ENCODE measurements at regions not wholly inside any gene's neighbourhood (a gene's known extent, or its start where the extent isn't known, plus 50 kb on each side); places are given as distances from the start of the nearest gene placed in this dataset.

- no peaks in the 10 kb centered on the region; the same call in 1 of the 2 replicates for H3K4me1 ChIP-seq (ENCODE audit: control insufficient read depth, insufficient read depth, low read length)
- no peaks in the 10 kb centered on the region for H3K79me2 ChIP-seq (ENCODE audit: control insufficient read depth, insufficient read depth, low read length)
- no peak overlapping the region for H3K4me2 ChIP-seq (ENCODE audit: control insufficient read depth, insufficient read depth)
- CTCF ChIA-PET: no interaction called here
- no TSS peak for BruUV-seq (replicated peaks)
- H3K9me3 ChIP-seq (replicated peaks; ENCODE audit: control insufficient read depth, insufficient read depth, low read length): peaks cover 2% of the 10 kb centered on the region; the same call in 1 of the 3 replicates
- ATAC-seq (no peak), FAIRE-seq (no peak), DNase-seq (ENCODE audit: low read depth, low spot score) (no peak)
- TF ChIP-seq MTA2 (IDR thresholded peaks at IDR 0.05; ENCODE audit: low read depth): no peak
- TF ChIP-seq, protein P1, sequence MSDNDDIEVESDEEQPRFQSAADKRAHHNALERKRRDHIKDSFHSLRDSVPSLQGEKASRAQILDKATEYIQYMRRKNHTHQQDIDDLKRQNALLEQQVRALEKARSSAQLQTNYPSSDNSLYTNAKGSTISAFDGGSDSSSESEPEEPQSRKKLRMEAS (IDR thresholded peaks at IDR 0.05; ENCODE audit: low read depth, low read length): no peak
- TF ChIP-seq, protein P2, sequence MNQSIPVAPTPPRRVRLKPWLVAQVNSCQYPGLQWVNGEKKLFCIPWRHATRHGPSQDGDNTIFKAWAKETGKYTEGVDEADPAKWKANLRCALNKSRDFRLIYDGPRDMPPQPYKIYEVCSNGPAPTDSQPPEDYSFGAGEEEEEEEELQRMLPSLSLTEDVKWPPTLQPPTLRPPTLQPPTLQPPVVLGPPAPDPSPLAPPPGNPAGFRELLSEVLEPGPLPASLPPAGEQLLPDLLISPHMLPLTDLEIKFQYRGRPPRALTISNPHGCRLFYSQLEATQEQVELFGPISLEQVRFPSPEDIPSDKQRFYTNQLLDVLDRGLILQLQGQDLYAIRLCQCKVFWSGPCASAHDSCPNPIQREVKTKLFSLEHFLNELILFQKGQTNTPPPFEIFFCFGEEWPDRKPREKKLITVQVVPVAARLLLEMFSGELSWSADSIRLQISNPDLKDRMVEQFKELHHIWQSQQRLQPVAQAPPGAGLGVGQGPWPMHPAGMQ (IDR thresholded peaks at IDR 0.05; ENCODE audit: borderline replicate concordance): no peak
- no peak for TF ChIP-seq ZNF384 (IDR thresholded peaks at IDR 0.05; ENCODE audit: borderline replicate concordance, low read depth, low read length)
- no peak for TF ChIP-seq NR2C1 (IDR thresholded peaks at IDR 0.05)
- no peak for TF ChIP-seq YY1 (IDR thresholded peaks at IDR 0.05; ENCODE audit: low read depth, low read length)
- TF ChIP-seq BACH1 (IDR thresholded peaks at IDR 0.05; ENCODE audit: borderline replicate concordance): no peak
- TF ChIP-seq NRF1 (conservative IDR thresholded peaks at IDR 0.05; ENCODE audit: low read depth, low read length): no peak
- TF ChIP-seq ATF7 (IDR thresholded peaks at IDR 0.05; ENCODE audit: low read depth): no peak
- no peak for TF ChIP-seq JUNB (IDR thresholded peaks at IDR 0.05)
- TF ChIP-seq SMAD5 (IDR thresholded peaks at IDR 0.05; ENCODE audit: low read depth): no peak
- 0 out of 2 replicates have a peak, but pooled peaks have one; percentile 37 for TF ChIP-seq NFYB (IDR thresholded peaks at IDR 0.05; ENCODE audit: insufficient read depth, low read depth, low read length)
- TF ChIP-seq RELA (IDR thresholded peaks at IDR 0.05; ENCODE audit: borderline replicate concordance, partially characterized antibody): no peak
- TF ChIP-seq SIX5 (IDR thresholded peaks at IDR 0.05; ENCODE audit: low read depth, low read length, severe bottlenecking): peak; percentile 39
- TF ChIP-seq, protein P3, sequence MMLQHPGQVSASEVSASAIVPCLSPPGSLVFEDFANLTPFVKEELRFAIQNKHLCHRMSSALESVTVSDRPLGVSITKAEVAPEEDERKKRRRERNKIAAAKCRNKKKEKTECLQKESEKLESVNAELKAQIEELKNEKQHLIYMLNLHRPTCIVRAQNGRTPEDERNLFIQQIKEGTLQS (IDR thresholded peaks at IDR 0.05; ENCODE audit: borderline replicate concordance, extremely low read depth, low read depth, low read length): no peak
- WGBS (ENCODE audit: insufficient coverage, insufficient replicate concordance, low lambda C conversion rate, missing lambda C conversion rate): 22% methylated on average over 3 of the region's 3 CpGs
- POLR2A ChIA-PET: no interaction called here
- no peaks in the 10 kb centered on the region for H4K20me1 ChIP-seq (ENCODE audit: control insufficient read depth, insufficient read depth)
- RAD21 ChIA-PET (ENCODE audit: unreplicated experiment): no interaction called here
- intact Hi-C loops (cut with micrococcal nuclease; ENCODE audit: unreplicated experiment): no loop called here
- H3K36me3 ChIP-seq (ENCODE audit: control insufficient read depth in 2 of 2, insufficient read depth in 2 of 2, low read length in 1 of 2): no peaks in the 10 kb centered on the region
- H3K27me3 ChIP-seq (replicated peaks in 1 of 2; ENCODE audit: control insufficient read depth in 2 of 2, insufficient read depth in 2 of 2, low read length in 1 of 2): no peaks in the 10 kb centered on the region
- H3K9ac ChIP-seq (ENCODE audit: control insufficient read depth, insufficient read depth, low read length): no peak overlapping the region
- SMC1A ChIA-PET (ENCODE audit: uncharacterized antibody, unreplicated experiment): no interaction called here
- in situ Hi-C loops (cut with MboI): no loop called here
- H3K4me3 ChIP-seq: no peak overlapping the region
- H3K27ac ChIP-seq (ENCODE audit: control insufficient read depth, insufficient read depth): no peak overlapping the region
- no peak overlapping the region for H2AFZ ChIP-seq (ENCODE audit: control insufficient read depth, low read depth, low read length)
Measured at GRCh38 chrX:40391662-40392061, 189.1 kb upstream of the ATP6AP2 start.
